Right lobe of liver (tissue), 6 donors: ENCODE measurements at regions not wholly inside any gene's neighbourhood (a gene's known extent, or its start where the extent isn't known, plus 50 kb on each side); places are given as distances from the start of the nearest gene placed in this dataset.
"Not testable (repeated sequence)": the region's sequence is repeated elsewhere in the genome, so short reads cannot be mapped to it uniquely, and the experiment has no call there.

Experiments
- ATAC-seq, 4 donors: fragments of 200-7000 bp; cut with Tn5 transposase; one replicate each; pipeline ENCODE4 v1.9.1; 2020; ENCODE audit warnings: mild to moderate bottlenecking in 4 of 4, moderate library complexity in 4 of 4
- DNase-seq, 3 donors: peaks; one replicate each; pipeline ENCODE4 v3.0.0-alpha.2; 2020
- H3K27ac ChIP-seq, 3 donors: fragments of 200-600 bp; one replicate each; pipeline ENCODE4 v1.8.0; 2022
- H3K27me3 ChIP-seq, 2 donors: fragments of 200-600 bp; one replicate each; pipeline ENCODE4 v1.8.0; 2022
- H3K36me3 ChIP-seq, 4 donors: fragments of 200-600 bp; sonication (generic) in 1 of 4; one replicate each; pipeline versions ENCODE4 v1.5.1 to v1.8.0; 2017 to 2022; ENCODE audit warnings: control low read depth in 1 of 4
- H3K4me1 ChIP-seq, 4 donors: fragments of 200-600 bp; sonication (generic) in 1 of 4; one replicate each; pipeline versions ENCODE4 v1.5.1 to v1.8.0; 2017 to 2022; ENCODE audit warnings: control low read depth in 1 of 4
- H3K4me3 ChIP-seq, 3 donors: fragments of 200-600 bp; one replicate each; pipeline ENCODE4 v1.8.0; 2022
- H3K9me3 ChIP-seq, 4 donors: fragments of 200-600 bp; sonication (generic) in 1 of 4; one replicate each; pipeline versions ENCODE4 v1.5.1 to v1.8.0; 2017 to 2022; ENCODE audit warnings: control low read depth in 1 of 4
- CTCF ChIP-seq, 4 donors: fragments of 200-600 bp in 3 of 4; fragments of 450-650 bp in 1 of 4; IDR thresholded peaks; one replicate each; pipeline versions ENCODE4 v1.5.1 to v1.8.0; 2016 to 2022; ENCODE audit warnings: antibody characterized with exemption in 4 of 4, mild to moderate bottlenecking in 2 of 4
- POLR2A ChIP-seq: fragments of 450-650 bp; IDR thresholded peaks from one replicate; pipeline ENCODE4 v1.6.1; 2017; ENCODE audit warnings: antibody characterized with exemption, mild to moderate bottlenecking
- WGBS: methylation state at CpG from one replicate; pipeline ENCODE4 v1.1.6; 2018; ENCODE audit warnings: low coverage, low lambda C conversion rate; ENCODE audit not compliant: insufficient coverage; ENCODE audit errors: missing lambda C conversion rate; 5-methylcytosine and 5-hydroxymethylcytosine counted together
- intact Hi-C, 2 donors: fragments of 100-400 bp; cut with DNase I; formaldehyde crosslinking; loops; one replicate each; pipeline versions ENCODE4 v1.11.2 to v1.14.1; 2022
- donor health status: DM: no; HTN: yes; CAD: no.
- donor health status: DM: no; HTN: no; CAD: no.
- donor health status: DM: no; HTN: no; CAD: no.
- donor health status: DM: no; HTN: yes; CAD: no.
- donor health status: DM: no; HTN: yes; CAD: no.

- no peaks in the 10 kb centered on the region for H3K36me3 ChIP-seq
- TF ChIP-seq POLR2A, result no peak
- TF ChIP-seq CTCF (IDR thresholded peaks at IDR 0.05), result no peak
- no peaks in the 10 kb centered on the region for H3K9me3 ChIP-seq
- no peak overlapping the region for H3K4me3 ChIP-seq
- H3K27ac ChIP-seq, result no peak overlapping the region
- H3K4me1 ChIP-seq, result no peaks in the 10 kb centered on the region
- peaks cover 0 to 27% of the 10 kb centered on the region in 2 donors for H3K27me3 ChIP-seq
- intact Hi-C loops, result loop anchor here in 1 of 2 donors (10.0 kb wide), 1 partner anchor 209 kb away; no protein-coding TSS in a partner anchor
- DNase-seq (no peak), ATAC-seq (no peak)
- 48% methylated on average over 1 of the region's 1 CpG for WGBS
Observed at GRCh38 chrX:131845771-131846170, 177.3 kb upstream of the STK26 start.

- 56% methylated on average over 4 of the region's 10 CpGs for WGBS
- H3K9me3 ChIP-seq, H3K27ac ChIP-seq, H3K4me3 ChIP-seq, ATAC-seq, H3K4me1 ChIP-seq, H3K36me3 ChIP-seq, DNase-seq, intact Hi-C loops: not testable (repeated sequence)
- H3K27me3 ChIP-seq, result peaks cover 0 to 11% of the 10 kb centered on the region in 2 donors
Observed at GRCh38 chrX:131850964-131851363, 172.1 kb upstream of the STK26 start.

GRCh38 chrX:131853440-131853839 lies 169.7 kb upstream of the STK26 start:
- H3K27me3 ChIP-seq, result peaks cover 2 to 7% of the 10 kb centered on the region in 2 donors

GRCh38 chrX:131854581-131854980 lies 168.5 kb upstream of the STK26 start:
- Histone ChIP-seq H3K9me3 (no peaks in the 10 kb centered on the region), H3K27me3 (peaks cover 4 to 10% of the 10 kb centered on the region in 2 donors), H3K36me3 (no peaks in the 10 kb centered on the region), H3K27ac (no peak overlapping the region), H3K4me3 (no peak overlapping the region), H3K4me1 (no peaks in the 10 kb centered on the region)
- DNase-seq (no peak), ATAC-seq (no peak)
- intact Hi-C loops, result no loop called here
- TF ChIP-seq CTCF (IDR thresholded peaks at IDR 0.05) (peak in 2 of 4 donors; percentile 0 to 14), POLR2A (no peak)

More at GRCh38 chrX:131853440-131853839, 169.7 kb upstream of the STK26 start:
- no peak overlapping the region for H3K27ac ChIP-seq
- WGBS, result 50% methylated on average over 4 of the region's 4 CpGs
- intact Hi-C loops, result no loop called here
- H3K9me3 ChIP-seq, result no peaks in the 10 kb centered on the region
- DNase-seq, result no peak
- no peaks in the 10 kb centered on the region for H3K4me1 ChIP-seq
- ATAC-seq, result no peak
- TF ChIP-seq POLR2A, result no peak
- no peak for TF ChIP-seq CTCF (IDR thresholded peaks at IDR 0.05)
- no peaks in the 10 kb centered on the region for H3K36me3 ChIP-seq
- H3K4me3 ChIP-seq, result no peak overlapping the region

- Histone ChIP-seq H3K27me3 (peaks cover 4 to 17% of the 10 kb centered on the region in 2 donors), H3K4me1 (no peaks in the 10 kb centered on the region), H3K27ac (no peak overlapping the region), H3K36me3 (no peaks in the 10 kb centered on the region), H3K4me3 (no peak overlapping the region), H3K9me3 (no peaks in the 10 kb centered on the region)
- WGBS, result 57% methylated on average over 6 of the region's 6 CpGs
- DNase-seq (no peak), ATAC-seq (no peak)
- TF ChIP-seq CTCF (IDR thresholded peaks at IDR 0.05) (no peak), POLR2A (no peak)
- intact Hi-C loops, result no loop called here
Observed at GRCh38 chrX:131861088-131861787, 161.9 kb upstream of the STK26 start.
